ENCODE measurements at regions not wholly inside any gene's neighbourhood (a gene's known extent, or its start where the extent isn't known, plus 50 kb on each side); places are given as distances from the start of the nearest gene placed in this dataset.

DNA sequence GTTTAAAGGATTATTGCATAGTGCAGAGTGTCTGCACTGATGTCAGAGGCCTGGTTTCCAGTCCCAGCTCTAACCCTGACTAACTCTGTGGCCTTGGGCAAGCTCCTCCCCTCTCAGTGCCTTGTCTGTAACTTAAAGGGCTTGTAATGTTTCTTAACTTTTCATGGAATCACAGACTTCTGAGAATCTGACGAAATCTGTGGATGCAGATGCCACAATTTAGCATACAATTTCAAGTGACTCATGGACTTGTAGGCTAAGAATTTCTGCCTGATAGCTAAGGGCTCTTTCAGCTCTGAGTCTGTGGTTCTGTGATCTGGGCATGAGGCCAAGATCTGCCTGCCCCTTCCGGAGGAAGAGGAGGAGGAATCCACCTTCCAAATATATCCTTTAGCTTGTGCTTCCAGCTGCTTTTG lies 236.9 kb downstream of the AR start:
- TF ChIP-seq, protein P1, sequence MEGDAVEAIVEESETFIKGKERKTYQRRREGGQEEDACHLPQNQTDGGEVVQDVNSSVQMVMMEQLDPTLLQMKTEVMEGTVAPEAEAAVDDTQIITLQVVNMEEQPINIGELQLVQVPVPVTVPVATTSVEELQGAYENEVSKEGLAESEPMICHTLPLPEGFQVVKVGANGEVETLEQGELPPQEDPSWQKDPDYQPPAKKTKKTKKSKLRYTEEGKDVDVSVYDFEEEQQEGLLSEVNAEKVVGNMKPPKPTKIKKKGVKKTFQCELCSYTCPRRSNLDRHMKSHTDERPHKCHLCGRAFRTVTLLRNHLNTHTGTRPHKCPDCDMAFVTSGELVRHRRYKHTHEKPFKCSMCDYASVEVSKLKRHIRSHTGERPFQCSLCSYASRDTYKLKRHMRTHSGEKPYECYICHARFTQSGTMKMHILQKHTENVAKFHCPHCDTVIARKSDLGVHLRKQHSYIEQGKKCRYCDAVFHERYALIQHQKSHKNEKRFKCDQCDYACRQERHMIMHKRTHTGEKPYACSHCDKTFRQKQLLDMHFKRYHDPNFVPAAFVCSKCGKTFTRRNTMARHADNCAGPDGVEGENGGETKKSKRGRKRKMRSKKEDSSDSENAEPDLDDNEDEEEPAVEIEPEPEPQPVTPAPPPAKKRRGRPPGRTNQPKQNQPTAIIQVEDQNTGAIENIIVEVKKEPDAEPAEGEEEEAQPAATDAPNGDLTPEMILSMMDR (IDR thresholded peaks at IDR 0.05; ENCODE audit: low read depth, low read length, missing control alignments), result no peak
- no peak overlapping the region for H3K4me3 ChIP-seq (ENCODE audit: low read depth, low read length)
- in situ Hi-C loops (cut with HindIII; ENCODE audit: low sequenced_read_pairs), result no loop called here
- peak; percentile 88 for DNase-seq (ENCODE audit: low read depth)

DNA sequence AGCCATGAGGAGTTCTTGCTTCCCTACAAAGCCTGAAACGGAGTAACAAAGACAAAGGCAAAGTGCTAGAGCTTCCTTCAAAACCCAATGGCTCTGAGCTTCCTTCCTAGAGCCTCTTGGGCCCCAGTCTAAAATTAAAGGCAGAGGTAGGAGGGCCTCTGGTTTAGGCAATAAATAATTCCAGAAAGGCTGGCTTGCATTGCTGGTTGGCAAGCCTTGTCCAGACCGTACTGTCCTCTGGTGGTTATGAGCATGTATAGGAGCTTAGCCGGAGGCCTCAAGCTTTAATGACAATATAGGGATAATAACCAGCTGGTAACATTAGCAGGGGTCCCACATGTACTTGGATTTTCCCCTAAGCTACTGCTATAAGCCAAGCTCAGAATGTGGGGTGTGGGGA lies 237.3 kb downstream of the AR start:
- TF ChIP-seq, protein P1 (IDR thresholded peaks at IDR 0.05; ENCODE audit: low read depth, low read length, missing control alignments), result peak; percentile 36
- H3K4me3 ChIP-seq (ENCODE audit: low read depth, low read length), result no peak overlapping the region
- no peak for DNase-seq (ENCODE audit: low read depth)
- in situ Hi-C loops (cut with HindIII; ENCODE audit: low sequenced_read_pairs), result no loop called here

- TF ChIP-seq, protein P1 (IDR thresholded peaks at IDR 0.05; ENCODE audit: low read depth, low read length, missing control alignments), result no peak
- in situ Hi-C loops (cut with HindIII; ENCODE audit: low sequenced_read_pairs), result no loop called here
- no peak overlapping the region for H3K4me3 ChIP-seq (ENCODE audit: low read depth, low read length)
- DNase-seq (ENCODE audit: low read depth), result no peak
These were observed 240.9 kb downstream of the AR start for GRCh38 chrX:67784712-67785111.

GRCh38 chrX:67787196-67787595 lies 243.4 kb downstream of the AR start:
- DNase-seq (ENCODE audit: low read depth), result no peak
- in situ Hi-C loops (cut with HindIII; ENCODE audit: low sequenced_read_pairs), result no loop called here
- TF ChIP-seq, protein P1 (IDR thresholded peaks at IDR 0.05; ENCODE audit: low read depth, low read length, missing control alignments), result no peak
- no peak overlapping the region for H3K4me3 ChIP-seq (ENCODE audit: low read depth, low read length)

DNA sequence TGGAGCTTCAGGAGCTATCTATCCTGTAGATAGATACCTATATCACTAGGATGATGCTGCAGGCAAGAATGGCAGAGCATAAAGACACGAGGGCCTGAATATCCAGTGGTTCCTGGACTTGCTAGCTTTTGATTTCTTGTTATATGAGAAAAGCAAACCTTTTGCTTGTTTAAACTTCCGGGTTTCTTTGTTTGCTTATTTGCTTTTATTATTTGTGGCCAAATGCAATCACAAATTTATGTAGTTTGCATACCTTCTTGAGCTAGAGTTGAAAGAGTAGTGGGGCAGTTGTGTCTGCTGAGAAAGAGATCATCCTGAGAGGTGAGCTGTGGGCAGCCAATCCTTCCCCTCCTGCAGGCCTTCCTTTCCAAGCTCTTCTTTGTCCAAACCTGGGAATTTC lies 245.7 kb downstream of the AR start:
- no peak overlapping the region for H3K4me3 ChIP-seq (ENCODE audit: low read depth, low read length)
- no peak for DNase-seq (ENCODE audit: low read depth)
- TF ChIP-seq, protein P1 (IDR thresholded peaks at IDR 0.05; ENCODE audit: low read depth, low read length, missing control alignments), result no peak
- in situ Hi-C loops (cut with HindIII; ENCODE audit: low sequenced_read_pairs), result no loop called here

Data from astrocyte of the cerebellum (primary cell).